ENCODE measurements at regions not wholly inside any gene's neighbourhood (a gene's known extent, or its start where the extent isn't known, plus 50 kb on each side); places are given as distances from the start of the nearest gene placed in this dataset.

DNA sequence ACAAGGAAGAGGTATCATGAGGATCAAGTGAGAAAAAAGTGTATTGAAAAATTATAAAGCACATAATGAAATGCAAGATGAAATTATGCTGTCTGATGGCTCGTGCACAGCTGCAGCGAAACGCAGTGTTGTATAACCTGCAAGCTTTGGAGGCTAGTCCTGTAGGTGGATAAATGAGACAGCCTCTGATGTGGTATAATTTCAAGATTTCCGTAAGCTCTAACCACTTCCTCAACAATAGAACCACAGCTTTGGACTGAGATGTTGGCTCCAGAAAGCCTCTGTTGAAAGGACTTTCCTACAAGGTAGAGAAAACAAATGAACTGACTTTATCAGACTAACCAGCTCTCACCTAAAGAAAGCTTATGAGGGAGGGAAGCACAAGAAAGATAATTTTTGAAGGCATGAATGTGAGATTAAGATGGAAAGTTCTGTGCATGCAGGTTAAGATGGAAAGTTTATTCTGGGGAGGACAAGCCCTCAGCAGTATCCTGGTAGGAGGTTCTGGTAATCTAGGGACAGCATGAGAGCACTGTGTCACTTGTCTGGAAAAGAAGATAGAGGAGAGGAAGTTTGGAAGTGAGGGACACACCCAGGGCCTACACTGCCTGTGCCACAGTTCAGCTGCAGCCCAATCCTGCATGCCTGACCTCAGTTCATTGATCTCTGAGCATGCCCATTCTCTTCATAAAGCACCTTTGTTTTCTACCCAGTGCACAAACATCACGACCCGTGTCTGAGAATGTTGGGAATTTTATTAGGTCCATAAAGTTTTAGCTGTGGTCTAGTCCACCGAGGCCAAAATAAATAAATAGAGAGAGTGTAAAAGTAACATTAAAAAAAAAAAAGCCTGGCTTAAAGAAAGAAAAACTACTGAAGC, 161.5 kb upstream of the SFRP2 start:
- no peak overlapping the region for H3K27ac Mint-ChIP-seq
- no peak overlapping the region for H3K27ac ChIP-seq (ENCODE audit: low read depth, low read length)
- TF ChIP-seq CTCF (conservative IDR thresholded peaks at IDR 0.05) = no peak
- H3K27me3 ChIP-seq (ENCODE audit: control insufficient read depth, insufficient read depth, low read length, poor library complexity, severe bottlenecking) = no peaks in the 10 kb centered on the region
- H3K4me3 Mint-ChIP-seq = no peak overlapping the region
- no peaks in the 10 kb centered on the region for H3K9me3 Mint-ChIP-seq
- 93% methylated on average over 3 to 7 of the region's 7 CpGs for WGBS, 2 experiments (ENCODE audit: insufficient coverage in 1 of 2, insufficient read length in 1 of 2)
- no peak overlapping the region for H3K4me3 ChIP-seq (ENCODE audit: low read length)
- no peaks in the 10 kb centered on the region for H3K27me3 Mint-ChIP-seq (ENCODE audit: insufficient read depth)
- no peaks in the 10 kb centered on the region for H3K9me3 ChIP-seq (ENCODE audit: control insufficient read depth, low read length)
- no peak for DNase-seq
- H3K4me1 ChIP-seq (ENCODE audit: control insufficient read depth, insufficient read depth, low read length) = no peaks in the 10 kb centered on the region
- no peaks in the 10 kb centered on the region for H3K36me3 Mint-ChIP-seq (ENCODE audit: low read depth)
- no peaks in the 10 kb centered on the region for H3K36me3 ChIP-seq (ENCODE audit: control insufficient read depth, insufficient read depth, low read length)
- no peaks in the 10 kb centered on the region for H3K4me1 Mint-ChIP-seq
- H3K9ac ChIP-seq (ENCODE audit: extremely low read depth, low read length, poor library complexity, severe bottlenecking) = no peak overlapping the region

DNA sequence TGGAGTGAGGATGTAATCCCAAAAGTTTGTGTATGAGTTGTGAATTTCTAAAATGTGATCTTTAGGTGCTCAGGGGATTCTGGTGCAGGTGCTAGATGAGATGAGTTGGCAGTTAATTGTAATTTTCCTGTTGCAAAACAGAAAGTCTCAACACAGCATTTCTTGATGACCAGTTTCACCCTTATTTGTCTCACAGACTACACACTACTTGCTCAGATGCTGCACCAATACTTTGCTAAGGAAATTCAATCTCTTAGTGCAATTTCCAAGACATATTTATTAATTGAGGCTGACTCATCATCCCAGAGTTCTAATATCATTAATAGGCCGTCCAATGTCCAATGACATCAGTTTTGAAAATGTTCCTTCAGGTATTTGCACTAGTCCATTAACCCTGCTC, 159.2 kb upstream of the SFRP2 start:
- H3K27me3 Mint-ChIP-seq (ENCODE audit: insufficient read depth) = no peaks in the 10 kb centered on the region
- H3K4me1 Mint-ChIP-seq = no peaks in the 10 kb centered on the region
- Histone ChIP-seq H3K36me3 (ENCODE audit: control insufficient read depth, insufficient read depth, low read length) (no peaks in the 10 kb centered on the region), H3K4me3 (ENCODE audit: low read length) (no peak overlapping the region), H3K9ac (ENCODE audit: extremely low read depth, low read length, poor library complexity, severe bottlenecking) (no peak overlapping the region), H3K27ac (ENCODE audit: low read depth, low read length) (no peak overlapping the region), H3K27me3 (ENCODE audit: control insufficient read depth, insufficient read depth, low read length, poor library complexity, severe bottlenecking) (no peaks in the 10 kb centered on the region), H3K4me1 (ENCODE audit: control insufficient read depth, insufficient read depth, low read length) (no peaks in the 10 kb centered on the region), H3K9me3 (ENCODE audit: control insufficient read depth, low read length) (no peaks in the 10 kb centered on the region)
- H3K9me3 Mint-ChIP-seq = no peaks in the 10 kb centered on the region
- no peak overlapping the region for H3K27ac Mint-ChIP-seq
- 90 to 100% methylated on average over 1 of the region's 1 CpG for WGBS, 2 experiments (ENCODE audit: insufficient coverage in 1 of 2, insufficient read length in 1 of 2)
- no peak for DNase-seq
- H3K4me3 Mint-ChIP-seq = no peak overlapping the region
- no peak for TF ChIP-seq CTCF (conservative IDR thresholded peaks at IDR 0.05)
- H3K36me3 Mint-ChIP-seq (ENCODE audit: low read depth) = no peaks in the 10 kb centered on the region

- H3K4me1 Mint-ChIP-seq = no peaks in the 10 kb centered on the region
- Histone ChIP-seq H3K4me1 (ENCODE audit: control insufficient read depth, insufficient read depth, low read length) (no peaks in the 10 kb centered on the region), H3K36me3 (ENCODE audit: control insufficient read depth, insufficient read depth, low read length) (no peaks in the 10 kb centered on the region), H3K9ac (ENCODE audit: extremely low read depth, low read length, poor library complexity, severe bottlenecking) (no peak overlapping the region), H3K27me3 (ENCODE audit: control insufficient read depth, insufficient read depth, low read length, poor library complexity, severe bottlenecking) (no peaks in the 10 kb centered on the region), H3K27ac (ENCODE audit: low read depth, low read length) (no peak overlapping the region), H3K4me3 (ENCODE audit: low read length) (no peak overlapping the region), H3K9me3 (ENCODE audit: control insufficient read depth, low read length) (no peaks in the 10 kb centered on the region)
- H3K9me3 Mint-ChIP-seq = no peaks in the 10 kb centered on the region
- H3K27ac Mint-ChIP-seq = no peak overlapping the region
- no peak overlapping the region for H3K4me3 Mint-ChIP-seq
- no peaks in the 10 kb centered on the region for H3K36me3 Mint-ChIP-seq (ENCODE audit: low read depth)
- peak; percentile 37 for TF ChIP-seq CTCF (conservative IDR thresholded peaks at IDR 0.05)
- H3K27me3 Mint-ChIP-seq (ENCODE audit: insufficient read depth) = no peaks in the 10 kb centered on the region
- peak; percentile 60 for DNase-seq
- 88 to 100% methylated on average over 1 of the region's 1 CpG for WGBS, 2 experiments (ENCODE audit: insufficient coverage in 1 of 2, insufficient read length in 1 of 2)
Measured at GRCh38 chr4:153947124-153947523, 158.2 kb upstream of the SFRP2 start.
